Calu3 (cell line): ENCODE measurements at regions not wholly inside any gene's neighbourhood (a gene's known extent, or its start where the extent isn't known, plus 50 kb on each side); places are given as distances from the start of the nearest gene placed in this dataset.
A peak's percentile ranks its signal among the peaks of the same experiment; 100 is the strongest.

Experiments
- BruUV-seq: library from RNA; stranded (reverse); fragments of 400-500 nt; replicated peaks from 2 replicates; lab custom pipeline; 2021; lab: Mats Ljungman, UMichigan
- CTCF ChIA-PET: fragments of 300-600 bp; sonication (Branson Sonifier 250); formaldehyde crosslinking; loops from one replicate; lab custom pipeline; 2022; ENCODE audit warnings: antibody characterized with exemption; lab: Charles Lee
- DNase-seq: peaks from one replicate; pipeline ENCODE4 v3.0.0; 2022
- H3K27ac Mint-ChIP-seq: one replicate; pipeline ENCODE4 v1.8.0; 2022; ENCODE audit warnings: mixed read lengths; ENCODE audit not compliant: unreplicated experiment
- H3K27me3 Mint-ChIP-seq: one replicate; pipeline ENCODE4 v1.8.0; 2022; ENCODE audit warnings: mixed read lengths; ENCODE audit not compliant: unreplicated experiment
- H3K36me3 Mint-ChIP-seq: one replicate; pipeline ENCODE4 v1.8.0; 2022; ENCODE audit warnings: mild to moderate bottlenecking, moderate library complexity, mixed read lengths; ENCODE audit not compliant: insufficient read depth, unreplicated experiment
- H3K4me1 Mint-ChIP-seq: one replicate; pipeline ENCODE4 v1.8.0; 2022; ENCODE audit warnings: mild to moderate bottlenecking, low read depth, mixed read lengths; ENCODE audit not compliant: unreplicated experiment
- H3K4me3 Mint-ChIP-seq: one replicate; pipeline ENCODE4 v1.8.0; 2022; ENCODE audit warnings: mild to moderate bottlenecking, low read depth, moderate library complexity, mixed read lengths; ENCODE audit not compliant: unreplicated experiment
- H3K9me3 Mint-ChIP-seq: one replicate; pipeline ENCODE4 v1.8.0; 2022; ENCODE audit warnings: low read depth, mixed read lengths; ENCODE audit not compliant: unreplicated experiment
- CTCF ChIP-seq: fragments of 200-600 bp; IDR thresholded peaks from one replicate; pipeline ENCODE4 v1.8.0; 2022; ENCODE audit warnings: antibody characterized with exemption; ENCODE audit not compliant: unreplicated experiment
- intact Hi-C: fragments of 100-400 bp; cut with micrococcal nuclease; formaldehyde crosslinking; loops from one replicate; pipeline ENCODE4 v1.10.0; 2022; ENCODE audit not compliant: unreplicated experiment

DNA sequence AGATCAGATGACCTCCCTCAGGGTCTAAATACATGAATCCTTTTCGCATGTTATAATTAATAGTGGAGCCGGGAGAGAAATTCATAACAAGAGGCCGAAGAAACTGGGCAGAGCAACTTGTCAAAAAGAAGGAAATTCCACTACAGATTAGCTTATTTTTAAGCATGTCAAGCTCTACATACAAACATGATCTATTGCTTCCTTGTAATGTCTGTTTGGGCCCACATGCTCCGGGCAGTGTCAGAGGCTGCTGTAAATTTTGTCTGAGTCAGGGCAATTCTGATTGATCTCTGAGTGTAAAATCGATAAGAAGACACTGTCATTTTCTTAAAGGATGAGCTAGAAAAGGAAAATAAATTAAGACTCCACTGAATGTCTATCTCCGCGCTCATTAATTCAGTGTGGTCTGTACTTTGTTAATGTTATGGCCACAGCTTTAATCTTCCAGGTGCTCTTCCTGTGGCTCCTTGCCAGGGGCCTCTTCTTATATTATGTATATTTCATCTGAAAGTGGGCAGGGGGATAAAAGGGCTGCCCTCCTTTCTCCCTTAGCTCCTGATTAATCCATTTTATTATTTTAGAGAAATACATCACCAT is 194.1 kb upstream of the SP8 start:
- Mint-ChIP-seq H3K27ac (no peak overlapping the region), H3K4me1 (no peaks in the 10 kb centered on the region), H3K9me3 (no peaks in the 10 kb centered on the region), H3K36me3 (no peaks in the 10 kb centered on the region), H3K27me3 (peaks cover 47% of the 10 kb centered on the region), H3K4me3 (no peak overlapping the region)
- BruUV-seq = no TSS peak
- intact Hi-C loops = no loop called here
- no peak for DNase-seq
- TF ChIP-seq CTCF = no peak
- CTCF ChIA-PET = interaction anchor here (0.6 to 1.2 kb wide), 2 partner anchors 273 to 359 kb away, joined by 3 to 4 read pairs; no protein-coding TSS in a partner anchor

GRCh38 chr7:20988340-20988739 is 201.7 kb upstream of the SP8 start:
- H3K9me3 Mint-ChIP-seq = no peaks in the 10 kb centered on the region
- no peaks in the 10 kb centered on the region for H3K36me3 Mint-ChIP-seq
- DNase-seq = no peak
- no peak overlapping the region for H3K27ac Mint-ChIP-seq
- TF ChIP-seq CTCF = no peak
- no peak overlapping the region for H3K4me3 Mint-ChIP-seq
- CTCF ChIA-PET = interaction anchor here (0.6 kb wide), 1 partner anchor 555 kb away, joined by 3 read pairs; no protein-coding TSS in a partner anchor
- H3K4me1 Mint-ChIP-seq = no peaks in the 10 kb centered on the region
- BruUV-seq = no TSS peak
- intact Hi-C loops = no loop called here
- H3K27me3 Mint-ChIP-seq = peaks cover 17% of the 10 kb centered on the region

GRCh38 chr7:20991544-20991943 is 204.9 kb upstream of the SP8 start:
- Mint-ChIP-seq H3K27ac (no peak overlapping the region), H3K4me1 (no peaks in the 10 kb centered on the region), H3K27me3 (peaks cover 11% of the 10 kb centered on the region), H3K4me3 (no peak overlapping the region), H3K9me3 (no peaks in the 10 kb centered on the region), H3K36me3 (no peaks in the 10 kb centered on the region)
- BruUV-seq = no TSS peak
- DNase-seq = no peak
- CTCF ChIA-PET = interaction anchor here (1.0 kb wide), 1 partner anchor 263 kb away, joined by 3 read pairs; no protein-coding TSS in a partner anchor
- intact Hi-C loops = loop anchor here (1.0 kb wide), 1 partner anchor 263 kb away; no protein-coding TSS in a partner anchor
- TF ChIP-seq CTCF = peak; percentile 44

DNA sequence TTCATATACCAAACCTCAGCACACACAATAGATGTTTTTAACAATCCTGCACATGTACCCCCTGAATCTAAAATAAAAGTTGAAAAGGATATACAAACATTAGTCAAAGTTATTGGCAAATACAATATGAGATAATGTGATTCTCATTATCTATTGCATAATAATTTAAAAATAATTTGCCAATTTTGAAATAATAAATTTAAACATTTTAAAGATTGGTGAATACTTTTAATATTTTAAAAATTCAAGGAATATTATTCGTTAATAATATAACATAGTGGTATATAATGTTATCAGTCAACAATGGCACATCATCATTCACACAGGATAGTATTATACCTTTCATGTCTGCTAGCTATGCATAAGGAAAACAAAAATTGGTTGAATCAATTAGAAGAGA is 207.0 kb upstream of the SP8 start:
- no peaks in the 10 kb centered on the region for H3K36me3 Mint-ChIP-seq
- no peak overlapping the region for H3K4me3 Mint-ChIP-seq
- intact Hi-C loops = no loop called here
- H3K27me3 Mint-ChIP-seq = no peaks in the 10 kb centered on the region
- no peak for TF ChIP-seq CTCF
- DNase-seq = no peak
- no peak overlapping the region for H3K27ac Mint-ChIP-seq
- CTCF ChIA-PET = no interaction called here
- no TSS peak for BruUV-seq
- H3K9me3 Mint-ChIP-seq = no peaks in the 10 kb centered on the region
- peaks cover 10% of the 10 kb centered on the region for H3K4me1 Mint-ChIP-seq
